ENCODE measurements at regions not wholly inside any gene's neighbourhood (a gene's known extent, or its start where the extent isn't known, plus 50 kb on each side); places are given as distances from the start of the nearest gene placed in this dataset.

GRCh38 chr1:83527987-83528386 lies 470.9 kb downstream of the TTLL7 start:
- Mint-ChIP-seq H3K27me3 (ENCODE audit: low read depth) (no peaks in the 10 kb centered on the region), H3K36me3 (no peaks in the 10 kb centered on the region), H3K4me3 (no peak overlapping the region), H3K27ac (no peak overlapping the region), H3K9me3 (peaks cover 6% of the 10 kb centered on the region; the same call in 1 of the 2 replicates), H3K4me1 (no peaks in the 10 kb centered on the region)
- ChIA-PET POLR2A (no interaction called here), CTCF (no interaction called here)
- ATAC-seq (no peak), DNase-seq (ENCODE audit: low spot score) (no peak)
- TF ChIP-seq ERG (CRISPR knock-in tag; IDR thresholded peaks at IDR 0.05) (no peak), E2F5 (CRISPR knock-in tag; IDR thresholded peaks at IDR 0.05) (no peak), ELF4 (CRISPR knock-in tag; IDR thresholded peaks at IDR 0.05; ENCODE audit: low read depth) (no peak)

- Mint-ChIP-seq H3K36me3 (no peaks in the 10 kb centered on the region), H3K27me3 (ENCODE audit: low read depth) (no peaks in the 10 kb centered on the region), H3K9me3 (no peaks in the 10 kb centered on the region), H3K4me3 (no peak overlapping the region), H3K4me1 (no peaks in the 10 kb centered on the region), H3K27ac (no peak overlapping the region)
- CTCF ChIA-PET = no interaction called here
- DNase-seq (ENCODE audit: low spot score) (no peak), ATAC-seq (peak; percentile 59)
- POLR2A ChIA-PET = no interaction called here
- TF ChIP-seq ZNF121 (CRISPR knock-in tag; IDR thresholded peaks at IDR 0.05) (no peak), ZNF281 (CRISPR knock-in tag; IDR thresholded peaks at IDR 0.05) (no peak), MYBL2 (CRISPR knock-in tag; IDR thresholded peaks at IDR 0.05) (no peak), ZBTB21 (CRISPR knock-in tag; IDR thresholded peaks at IDR 0.05; ENCODE audit: borderline replicate concordance) (no peak), ZSCAN18 (CRISPR knock-in tag; IDR thresholded peaks at IDR 0.05) (no peak), E2F4 (CRISPR knock-in tag; IDR thresholded peaks at IDR 0.05; ENCODE audit: borderline replicate concordance, low read depth) (no peak), E2F1 (CRISPR knock-in tag; IDR thresholded peaks at IDR 0.05) (no peak), GABPB1 (CRISPR knock-in tag; IDR thresholded peaks at IDR 0.05) (no peak), NR2C2 (CRISPR knock-in tag; IDR thresholded peaks at IDR 0.05) (no peak), GTF2I (CRISPR knock-in tag; conservative IDR thresholded peaks at IDR 0.05) (no peak), ATF1 (CRISPR knock-in tag; IDR thresholded peaks at IDR 0.05) (no peak), SP1 (CRISPR knock-in tag; conservative IDR thresholded peaks at IDR 0.05) (no peak), ATF3 (CRISPR knock-in tag; conservative IDR thresholded peaks at IDR 0.05) (no peak), ZNF317 (CRISPR knock-in tag; IDR thresholded peaks at IDR 0.05; ENCODE audit: borderline replicate concordance, low read depth) (no peak), ARID4B (CRISPR knock-in tag; IDR thresholded peaks at IDR 0.05; ENCODE audit: borderline replicate concordance) (no peak), IRF2 (CRISPR knock-in tag; IDR thresholded peaks at IDR 0.05; ENCODE audit: borderline replicate concordance, low read depth) (no peak), ESRRA (CRISPR knock-in tag; IDR thresholded peaks at IDR 0.05; ENCODE audit: borderline replicate concordance) (no peak)
Observed at GRCh38 chr1:83520797-83521196, 478.1 kb downstream of the TTLL7 start.
